ENCODE measurements at regions not wholly inside any gene's neighbourhood (a gene's known extent, or its start where the extent isn't known, plus 50 kb on each side); places are given as distances from the start of the nearest gene placed in this dataset.

DNA sequence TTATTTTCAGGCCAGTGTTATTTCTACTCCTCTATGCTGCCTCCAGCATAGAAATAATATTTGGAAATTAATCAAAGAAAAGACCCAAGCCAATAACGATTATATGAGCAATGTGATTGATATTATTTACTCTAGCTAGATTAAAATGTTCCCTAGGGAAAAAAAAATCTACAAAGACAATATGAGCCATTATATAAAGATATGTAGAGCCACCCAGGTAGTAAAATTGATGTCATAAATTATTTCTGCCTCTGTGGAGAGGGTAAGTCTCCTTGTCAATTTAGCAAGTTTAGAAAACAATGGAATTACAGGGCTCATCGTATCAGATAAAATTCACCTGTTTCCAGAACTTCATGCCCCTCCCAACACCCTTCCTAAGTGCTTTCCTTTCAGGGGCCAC, 202.9 kb downstream of the RDH14 start:
- Histone ChIP-seq H3T11ph (ENCODE audit: low read length) (no peak overlapping the region), H3K4me2 (ENCODE audit: insufficient read depth, insufficient read length, low read length) (no peak overlapping the region), H3K23ac (ENCODE audit: insufficient read length, low read depth, low read length) (no peak overlapping the region), H3K14ac (ENCODE audit: insufficient read depth, low read length) (no peak overlapping the region), H4K20me1 (ENCODE audit: control insufficient read depth, insufficient read depth, insufficient read length) (no peaks in the 10 kb centered on the region), H2BK120ac (ENCODE audit: low read depth, low read length, poor library complexity, severe bottlenecking) (no peak overlapping the region), H2AK5ac (ENCODE audit: insufficient read length, low read length) (no peak overlapping the region), H2BK15ac (ENCODE audit: low read depth, low read length) (no peak overlapping the region), H3K18ac (ENCODE audit: insufficient read length, low read depth, low read length) (no peak overlapping the region), H4K91ac (ENCODE audit: insufficient read length, low read depth, low read length) (no peak overlapping the region), H3K56ac (ENCODE audit: insufficient read length, low read depth, low read length) (no peak overlapping the region), H3K9me3 (ENCODE audit: control insufficient read depth, low read depth, low read length) (no peaks in the 10 kb centered on the region), H3K4me1 (ENCODE audit: insufficient read depth, low read length) (no peaks in the 10 kb centered on the region), H3K23me2 (ENCODE audit: insufficient read length, low read depth, low read length, poor library complexity, severe bottlenecking) (no peaks in the 10 kb centered on the region), H3K9ac (ENCODE audit: extremely low read depth, insufficient read length, low read length) (no peak overlapping the region), H4K8ac (replicated peaks; ENCODE audit: insufficient read length, low read depth, low read length) (no peak overlapping the region), H3K79me2 (ENCODE audit: insufficient read depth, low read length) (no peaks in the 10 kb centered on the region), H3K27ac (ENCODE audit: insufficient read length, low read depth, low read length) (no peak overlapping the region), H2BK5ac (ENCODE audit: insufficient read length, low read length) (no peak overlapping the region), H3K4ac (ENCODE audit: low read depth, low read length) (no peak overlapping the region), H2AFZ (ENCODE audit: low read length) (no peak overlapping the region), H2BK20ac (ENCODE audit: low read depth, low read length, poor library complexity, severe bottlenecking) (no peak overlapping the region), H3K27me3 (ENCODE audit: insufficient read depth, low read length) (no peaks in the 10 kb centered on the region), H2BK12ac (ENCODE audit: insufficient read length, low read depth, low read length) (no peak overlapping the region), H3K79me1 (ENCODE audit: insufficient read depth, low read depth, low read length, poor library complexity, severe bottlenecking) (no peaks in the 10 kb centered on the region), H4K5ac (ENCODE audit: insufficient read length, low read depth, low read length) (no peak overlapping the region)
- WGBS (ENCODE audit: extremely low coverage, insufficient read length, low lambda C conversion rate) = no CpG with 5 or more reads among the region's 2 CpGs
- Mint-ChIP-seq H3K4me1 (no peaks in the 10 kb centered on the region), H3K4me3 (no peak overlapping the region), H3K9me3 (no peaks in the 10 kb centered on the region), H3K27me3 (ENCODE audit: low read depth) (no peaks in the 10 kb centered on the region), H3K36me3 (ENCODE audit: insufficient read depth in 1 of 3, low read depth in 3 of 3) (no peaks in the 10 kb centered on the region), H3K27ac (no peak overlapping the region)
- TF ChIP-seq, protein P1, sequence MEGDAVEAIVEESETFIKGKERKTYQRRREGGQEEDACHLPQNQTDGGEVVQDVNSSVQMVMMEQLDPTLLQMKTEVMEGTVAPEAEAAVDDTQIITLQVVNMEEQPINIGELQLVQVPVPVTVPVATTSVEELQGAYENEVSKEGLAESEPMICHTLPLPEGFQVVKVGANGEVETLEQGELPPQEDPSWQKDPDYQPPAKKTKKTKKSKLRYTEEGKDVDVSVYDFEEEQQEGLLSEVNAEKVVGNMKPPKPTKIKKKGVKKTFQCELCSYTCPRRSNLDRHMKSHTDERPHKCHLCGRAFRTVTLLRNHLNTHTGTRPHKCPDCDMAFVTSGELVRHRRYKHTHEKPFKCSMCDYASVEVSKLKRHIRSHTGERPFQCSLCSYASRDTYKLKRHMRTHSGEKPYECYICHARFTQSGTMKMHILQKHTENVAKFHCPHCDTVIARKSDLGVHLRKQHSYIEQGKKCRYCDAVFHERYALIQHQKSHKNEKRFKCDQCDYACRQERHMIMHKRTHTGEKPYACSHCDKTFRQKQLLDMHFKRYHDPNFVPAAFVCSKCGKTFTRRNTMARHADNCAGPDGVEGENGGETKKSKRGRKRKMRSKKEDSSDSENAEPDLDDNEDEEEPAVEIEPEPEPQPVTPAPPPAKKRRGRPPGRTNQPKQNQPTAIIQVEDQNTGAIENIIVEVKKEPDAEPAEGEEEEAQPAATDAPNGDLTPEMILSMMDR (conservative IDR thresholded peaks at IDR 0.05) = no peak
- DNase-seq = no peak
